ENCODE measurements at regions not wholly inside any gene's neighbourhood (a gene's known extent, or its start where the extent isn't known, plus 50 kb on each side); places are given as distances from the start of the nearest gene placed in this dataset.

DNA sequence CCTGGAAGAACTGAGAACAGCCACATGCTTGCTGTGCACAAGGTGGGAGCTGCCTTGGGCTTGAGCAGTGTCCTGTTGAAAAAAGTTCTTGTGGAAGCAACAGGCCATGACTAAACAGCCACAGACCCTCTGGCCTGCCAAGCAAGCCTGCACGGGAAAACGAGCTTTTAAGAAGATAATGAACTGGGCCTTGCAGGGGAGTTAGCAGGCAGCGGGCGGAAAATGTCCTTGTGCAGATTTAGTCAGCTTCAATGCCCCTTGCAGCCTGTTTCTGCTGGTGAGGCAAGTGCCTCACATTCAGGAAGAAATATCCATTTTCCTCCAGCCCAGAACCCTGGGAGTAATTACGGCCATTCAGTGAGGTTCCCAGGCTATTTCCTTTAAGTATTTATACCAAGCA, 126.2 kb upstream of the KLHL25 start:
- H3K4me3 ChIP-seq (ENCODE audit: low read depth, low read length), result no peak overlapping the region
- DNase-seq (ENCODE audit: low read depth), result no peak
- TF ChIP-seq, protein P1, sequence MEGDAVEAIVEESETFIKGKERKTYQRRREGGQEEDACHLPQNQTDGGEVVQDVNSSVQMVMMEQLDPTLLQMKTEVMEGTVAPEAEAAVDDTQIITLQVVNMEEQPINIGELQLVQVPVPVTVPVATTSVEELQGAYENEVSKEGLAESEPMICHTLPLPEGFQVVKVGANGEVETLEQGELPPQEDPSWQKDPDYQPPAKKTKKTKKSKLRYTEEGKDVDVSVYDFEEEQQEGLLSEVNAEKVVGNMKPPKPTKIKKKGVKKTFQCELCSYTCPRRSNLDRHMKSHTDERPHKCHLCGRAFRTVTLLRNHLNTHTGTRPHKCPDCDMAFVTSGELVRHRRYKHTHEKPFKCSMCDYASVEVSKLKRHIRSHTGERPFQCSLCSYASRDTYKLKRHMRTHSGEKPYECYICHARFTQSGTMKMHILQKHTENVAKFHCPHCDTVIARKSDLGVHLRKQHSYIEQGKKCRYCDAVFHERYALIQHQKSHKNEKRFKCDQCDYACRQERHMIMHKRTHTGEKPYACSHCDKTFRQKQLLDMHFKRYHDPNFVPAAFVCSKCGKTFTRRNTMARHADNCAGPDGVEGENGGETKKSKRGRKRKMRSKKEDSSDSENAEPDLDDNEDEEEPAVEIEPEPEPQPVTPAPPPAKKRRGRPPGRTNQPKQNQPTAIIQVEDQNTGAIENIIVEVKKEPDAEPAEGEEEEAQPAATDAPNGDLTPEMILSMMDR (IDR thresholded peaks at IDR 0.05; ENCODE audit: insufficient read depth, low read length), result no peak

DNA sequence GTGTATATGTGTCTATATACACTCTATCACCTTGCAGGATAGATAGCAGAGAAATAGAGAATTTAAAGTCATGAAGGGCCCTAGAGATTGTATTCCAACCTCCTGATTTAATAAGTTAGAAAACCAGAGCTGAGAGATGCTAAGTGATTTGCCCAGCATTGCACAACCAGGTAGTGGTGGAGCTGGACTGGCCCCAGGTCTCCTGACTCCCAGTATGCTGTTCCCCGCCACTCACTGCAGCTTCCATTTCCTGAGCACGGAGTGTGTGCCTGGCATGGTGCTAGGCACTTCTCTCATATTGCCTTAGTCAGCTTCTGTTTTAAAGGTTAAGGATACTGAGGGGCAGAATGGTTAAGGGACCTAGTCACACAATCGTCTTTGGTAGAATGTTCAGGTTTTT, 129.4 kb upstream of the KLHL25 start:
- no peak overlapping the region for H3K4me3 ChIP-seq (ENCODE audit: low read depth, low read length)
- TF ChIP-seq, protein P1 (IDR thresholded peaks at IDR 0.05; ENCODE audit: insufficient read depth, low read length), result no peak
- DNase-seq (ENCODE audit: low read depth), result no peak

DNA sequence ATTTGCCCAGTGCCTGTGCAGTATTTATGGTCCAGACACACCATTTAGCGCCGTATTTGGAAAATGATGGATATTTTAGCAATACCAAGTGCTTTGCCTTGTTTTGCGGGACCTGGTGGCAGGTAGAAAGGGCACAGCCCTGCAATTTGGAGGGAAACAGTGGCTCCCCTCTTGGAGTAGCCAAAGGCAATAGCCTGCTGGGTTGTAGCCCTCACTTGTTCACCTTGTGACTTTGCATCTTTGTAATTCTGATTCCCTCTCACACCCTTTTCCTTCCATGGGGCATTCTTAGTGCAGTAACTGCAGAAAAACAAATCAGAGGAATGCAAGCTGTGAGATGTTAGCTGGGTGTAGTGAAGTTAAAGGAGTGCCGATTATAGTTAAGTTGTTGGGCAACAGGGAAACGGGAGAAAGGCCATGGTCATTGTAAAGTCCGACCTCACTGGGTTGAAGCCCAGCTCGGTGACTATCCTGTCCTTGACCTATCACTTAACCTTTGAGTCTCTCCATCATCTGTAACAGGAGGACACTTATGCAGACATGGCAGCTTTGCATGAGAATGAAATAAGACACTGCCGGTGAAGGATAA, 131.0 kb upstream of the KLHL25 start:
- TF ChIP-seq, protein P1 (IDR thresholded peaks at IDR 0.05; ENCODE audit: insufficient read depth, low read length), result no peak
- no peak for DNase-seq (ENCODE audit: low read depth)
- H3K4me3 ChIP-seq (ENCODE audit: low read depth, low read length), result no peak overlapping the region

DNA sequence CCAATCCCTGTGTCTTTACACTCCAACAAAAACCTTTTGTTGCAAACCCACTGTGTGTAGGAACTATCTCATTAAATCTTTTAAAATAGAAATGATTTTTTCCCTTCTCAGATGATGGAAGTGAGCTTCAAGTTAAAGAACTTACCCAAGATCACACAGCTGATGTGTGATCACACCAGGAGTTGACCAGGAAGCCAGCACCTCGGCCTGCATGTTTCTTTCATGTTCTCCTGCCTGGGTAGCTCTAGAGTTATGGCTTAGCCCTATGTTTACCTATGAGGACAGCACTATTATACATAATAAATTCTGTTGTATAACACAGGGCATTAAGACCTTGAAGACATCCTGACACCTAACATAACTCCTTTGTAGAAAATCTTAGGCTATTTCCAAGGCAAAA, 132.1 kb upstream of the KLHL25 start:
- DNase-seq (ENCODE audit: low read depth), result no peak
- TF ChIP-seq, protein P1 (IDR thresholded peaks at IDR 0.05; ENCODE audit: insufficient read depth, low read length), result no peak
- no peak overlapping the region for H3K4me3 ChIP-seq (ENCODE audit: low read depth, low read length)

DNA sequence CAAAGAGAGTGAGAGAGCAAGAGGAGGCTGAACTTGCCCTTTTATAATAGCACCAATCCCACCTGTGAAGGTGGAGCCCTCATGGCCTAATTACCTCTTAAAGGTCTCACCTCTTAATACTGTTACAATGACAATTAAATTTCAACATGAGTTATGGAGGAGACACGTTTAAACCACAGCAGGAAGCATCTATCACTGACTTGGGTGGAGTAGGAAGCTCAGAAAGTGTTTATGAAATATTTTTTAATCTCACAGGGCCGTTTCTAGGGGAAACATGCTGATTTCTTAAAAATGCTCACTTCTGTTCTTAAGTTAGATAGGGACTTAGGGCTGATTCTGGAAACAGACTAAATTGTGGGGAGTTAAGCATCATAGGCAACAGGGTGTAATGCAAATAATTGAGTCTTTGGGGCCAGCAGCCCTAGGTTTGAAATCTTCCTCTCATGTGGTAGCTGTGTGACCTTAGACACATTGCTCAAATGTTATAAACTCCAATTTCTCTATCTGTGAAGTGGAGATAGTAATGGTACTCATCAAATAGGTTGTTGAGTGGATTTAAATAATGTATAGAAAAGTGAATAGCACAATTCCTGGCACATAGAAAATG, 133.3 kb upstream of the KLHL25 start:
- TF ChIP-seq, protein P1 (IDR thresholded peaks at IDR 0.05; ENCODE audit: insufficient read depth, low read length), result no peak
- DNase-seq (ENCODE audit: low read depth), result no peak
- no peak overlapping the region for H3K4me3 ChIP-seq (ENCODE audit: low read depth, low read length)

DNA sequence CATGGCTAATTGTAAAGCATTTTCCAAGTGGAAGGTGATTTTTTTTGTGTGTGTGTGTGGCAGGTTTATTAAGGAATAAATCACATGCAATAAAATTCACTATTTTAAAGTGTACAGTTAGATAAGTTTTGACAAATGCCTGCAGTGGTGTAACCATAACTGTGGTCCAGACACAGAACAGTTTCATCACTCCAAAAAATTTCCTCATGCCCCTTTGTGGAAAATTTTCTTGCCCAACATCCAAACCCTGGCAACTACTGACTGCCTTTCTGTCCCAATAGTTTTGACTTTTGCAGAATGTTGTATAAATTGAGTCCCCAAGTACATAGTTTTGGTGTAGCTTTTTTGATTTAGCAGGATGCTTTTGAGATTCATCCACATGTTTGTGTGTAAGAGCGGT, 135.1 kb upstream of the KLHL25 start:
- TF ChIP-seq, protein P1 (IDR thresholded peaks at IDR 0.05; ENCODE audit: insufficient read depth, low read length), result no peak
- no peak overlapping the region for H3K4me3 ChIP-seq (ENCODE audit: low read depth, low read length)
- DNase-seq (ENCODE audit: low read depth), result no peak

DNA sequence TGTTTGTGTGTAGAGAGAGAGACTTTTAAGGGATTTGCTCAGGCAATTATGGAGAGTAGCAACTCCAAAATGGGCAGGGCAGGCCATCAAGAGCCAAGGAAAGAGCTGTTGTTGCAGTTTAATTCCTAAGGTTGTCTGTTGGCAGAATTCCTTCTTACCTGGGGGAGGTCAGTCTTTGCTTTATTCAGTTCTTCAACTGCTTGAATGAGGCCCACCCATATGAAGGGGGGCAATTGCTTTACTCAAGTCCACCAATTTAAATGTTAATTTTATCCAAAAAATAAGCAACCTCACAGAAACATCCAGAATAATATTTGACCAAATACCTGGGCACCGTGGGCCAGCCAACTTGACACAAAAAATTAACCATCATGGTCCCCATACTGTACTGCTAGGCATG, 137.7 kb upstream of the KLHL25 start:
- TF ChIP-seq, protein P1 (IDR thresholded peaks at IDR 0.05; ENCODE audit: insufficient read depth, low read length), result no peak
- no peak for DNase-seq (ENCODE audit: low read depth)
- H3K4me3 ChIP-seq (ENCODE audit: low read depth, low read length), result no peak overlapping the region

Data from fibroblast of the aortic adventitia (primary cell).